Hematopoietic multipotent progenitor cell (in vitro differentiated cells): ENCODE measurements at regions not wholly inside any gene's neighbourhood (a gene's known extent, or its start where the extent isn't known, plus 50 kb on each side); places are given as distances from the start of the nearest gene placed in this dataset.
"Not testable (repeated sequence)": the region's sequence is repeated elsewhere in the genome, so short reads cannot be mapped to it uniquely, and the experiment has no call there.

Experiments
- DNase-seq, 3 donors: peaks; one replicate each; pipeline ENCODE4 v3.0.0-alpha.2; 2011 to 2015; ENCODE audit warnings: low read depth in 2 of 3, low spot score in 2 of 3

DNA sequence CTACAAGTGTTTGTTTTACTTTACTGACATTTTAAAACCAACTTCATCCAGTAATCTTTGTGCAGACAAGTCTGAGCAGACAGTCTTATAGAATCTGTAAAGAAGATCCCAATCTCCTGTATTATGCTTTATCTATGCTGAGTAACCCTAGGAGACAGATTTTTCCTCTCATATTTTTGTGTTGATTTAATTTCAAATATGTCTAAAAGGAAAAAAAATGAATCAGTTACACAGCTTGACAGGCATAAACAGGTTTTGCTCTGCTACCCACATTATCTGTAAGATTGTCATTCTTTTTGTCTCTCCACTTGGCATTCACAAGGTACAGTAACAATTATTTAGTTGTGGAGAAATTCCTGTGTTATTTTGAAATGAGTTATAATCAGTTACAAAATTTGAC lies 415.0 kb downstream of the NYAP2 start:
- DNase-seq: no peak

DNA sequence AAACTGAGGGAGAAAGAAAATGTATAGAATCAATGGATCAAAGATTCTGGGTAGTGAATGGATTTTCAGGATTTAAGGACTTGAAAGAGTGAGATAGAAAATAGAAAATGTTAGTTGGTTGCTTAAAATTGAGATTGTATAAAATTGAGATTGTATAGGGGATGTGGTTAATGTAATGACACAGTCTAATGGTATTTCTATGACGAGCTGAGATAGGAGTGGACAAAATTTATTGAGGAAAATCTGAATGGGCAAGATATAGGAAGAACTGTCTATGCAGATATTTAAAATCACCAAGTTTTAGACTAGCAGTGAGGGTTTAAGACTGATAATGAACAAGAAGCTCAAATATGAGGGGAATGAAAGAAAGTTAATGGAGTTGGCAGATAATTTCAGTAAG lies 406.6 kb downstream of the NYAP2 start:
- DNase-seq: no peak

DNA sequence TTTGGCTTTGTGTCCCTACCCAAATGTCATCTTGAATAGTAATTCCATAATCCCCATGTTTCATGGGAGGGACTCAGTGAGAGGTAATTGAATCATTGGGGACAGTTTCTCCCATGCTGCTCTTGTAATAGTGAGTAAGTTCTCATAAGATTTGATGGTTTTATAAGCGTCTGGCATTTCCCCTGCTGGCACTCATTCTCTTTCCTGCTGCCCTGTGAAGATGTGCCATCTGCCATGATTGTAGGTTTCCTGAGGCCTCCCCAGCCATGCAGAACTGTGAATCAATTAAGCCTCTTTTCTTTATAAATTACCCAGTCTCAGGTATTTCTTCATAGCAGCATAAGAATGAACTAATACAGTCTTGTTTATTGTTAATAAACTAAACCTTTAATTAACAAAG lies 402.6 kb downstream of the NYAP2 start:
- DNase-seq: not testable (repeated sequence)

DNA sequence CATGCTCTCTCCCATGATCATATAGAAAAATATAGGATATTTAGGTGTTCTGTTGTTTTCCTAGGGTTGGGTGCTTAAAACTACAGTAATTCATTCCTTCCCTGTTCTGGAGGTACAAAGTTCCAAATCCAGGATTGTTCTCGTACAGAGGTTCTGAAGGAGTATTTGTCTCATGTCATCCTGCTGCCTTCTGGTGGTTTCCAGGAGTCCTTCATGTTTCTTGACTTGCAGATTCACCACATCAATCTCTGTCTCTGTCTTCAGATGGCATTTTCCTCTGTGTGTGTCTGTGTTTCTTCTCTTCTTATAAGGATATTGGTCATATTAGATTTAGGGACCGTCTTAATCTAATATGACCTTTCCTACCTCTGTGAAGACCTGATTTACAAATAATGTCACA lies 397.9 kb downstream of the NYAP2 start:
- DNase-seq: no peak

DNA sequence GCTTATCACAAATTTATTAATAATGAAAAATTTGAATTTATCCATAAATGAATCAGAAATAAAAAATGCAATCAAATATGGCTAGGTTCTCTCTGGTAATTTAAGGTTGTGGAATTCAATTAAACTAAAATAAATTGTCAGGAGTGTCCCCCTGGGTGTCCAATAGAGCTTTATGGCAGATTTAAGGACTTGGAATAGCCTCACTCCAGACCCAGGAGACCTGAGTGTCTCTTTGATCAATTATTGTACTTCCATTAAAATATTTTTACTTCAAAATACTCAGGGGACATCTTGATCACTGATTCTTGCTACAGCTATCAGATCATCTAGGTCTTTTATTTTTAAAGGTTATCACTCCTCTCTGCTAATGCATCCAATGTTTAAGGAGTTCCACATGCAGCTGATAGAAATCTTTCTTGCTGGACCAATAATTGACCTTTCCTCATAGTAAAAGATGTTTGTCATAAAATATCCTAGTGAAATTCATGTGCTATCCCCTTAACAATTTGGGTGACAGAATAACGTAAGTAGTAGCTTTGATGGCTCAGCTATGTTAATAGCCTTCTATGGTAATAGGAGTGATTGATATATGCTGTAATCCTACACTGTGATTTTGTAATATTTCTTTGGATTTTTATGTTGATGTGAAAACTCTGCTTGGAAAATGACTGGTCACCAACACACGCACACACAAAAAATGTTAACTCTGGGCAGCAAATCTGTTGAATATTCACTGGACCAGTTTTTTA lies 395.3 kb downstream of the NYAP2 start:
- DNase-seq: no peak

DNA sequence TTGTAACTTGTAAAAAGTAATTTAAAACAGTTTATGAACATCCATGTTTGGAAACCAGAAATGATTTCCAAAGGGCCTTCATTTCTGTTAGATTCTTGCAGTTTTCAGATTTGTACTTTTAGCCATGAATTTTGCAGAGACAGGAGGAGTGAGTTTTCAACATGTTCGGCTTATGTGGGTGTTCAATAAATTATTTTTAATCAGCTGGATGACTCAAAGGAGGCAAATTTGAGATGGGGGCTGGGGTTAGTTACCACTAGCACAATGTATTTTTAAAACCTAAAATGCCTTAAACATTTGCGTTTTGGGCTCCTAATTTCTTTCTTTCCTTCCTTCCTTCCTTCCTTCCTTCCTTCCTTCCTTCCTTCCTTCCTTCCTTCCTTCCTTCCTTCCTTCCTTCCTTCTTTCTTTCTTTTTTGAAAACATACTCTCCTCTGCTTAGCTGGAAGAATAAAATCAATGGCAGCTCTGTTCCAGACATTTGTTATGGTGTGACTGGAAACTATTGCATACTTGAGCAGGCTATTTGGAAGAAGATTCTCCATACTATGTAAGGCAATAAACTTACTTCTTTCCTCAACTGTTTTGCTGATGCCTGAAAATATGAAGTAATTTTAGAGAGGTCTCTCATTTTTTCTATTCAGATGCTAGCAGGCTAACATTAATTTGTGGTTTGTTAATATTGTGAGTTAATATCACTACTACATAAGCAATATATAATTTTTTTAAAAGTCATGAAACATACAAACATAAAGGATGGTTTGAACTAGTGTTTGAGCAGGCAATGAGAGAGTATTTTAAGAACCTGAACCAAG lies 394.4 kb downstream of the NYAP2 start:
- DNase-seq: no peak

DNA sequence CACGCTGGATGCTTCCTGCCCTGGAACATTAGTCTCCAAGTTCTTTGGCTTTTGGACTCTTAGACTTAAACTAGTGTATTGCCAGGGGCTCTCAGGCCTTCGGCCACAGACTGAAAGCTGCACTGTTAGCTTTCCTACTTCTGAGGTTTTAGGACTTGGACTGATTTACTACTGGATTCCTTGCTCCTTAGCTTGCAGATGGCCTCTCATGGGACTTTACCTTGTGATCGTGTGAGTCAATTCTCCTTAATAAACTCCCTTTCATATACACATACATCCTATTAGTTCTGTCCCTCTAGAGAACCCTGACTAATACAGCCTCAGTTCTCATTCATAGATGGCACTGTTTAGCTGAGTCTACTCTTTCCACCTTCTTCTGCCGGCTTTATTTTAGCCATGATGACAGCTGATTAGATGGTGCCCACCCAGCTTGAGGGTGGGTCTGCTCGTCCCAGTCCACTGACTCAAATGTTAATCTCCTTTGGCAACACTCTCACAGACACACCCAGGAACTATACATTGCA lies 389.1 kb downstream of the NYAP2 start:
- DNase-seq: no peak

DNA sequence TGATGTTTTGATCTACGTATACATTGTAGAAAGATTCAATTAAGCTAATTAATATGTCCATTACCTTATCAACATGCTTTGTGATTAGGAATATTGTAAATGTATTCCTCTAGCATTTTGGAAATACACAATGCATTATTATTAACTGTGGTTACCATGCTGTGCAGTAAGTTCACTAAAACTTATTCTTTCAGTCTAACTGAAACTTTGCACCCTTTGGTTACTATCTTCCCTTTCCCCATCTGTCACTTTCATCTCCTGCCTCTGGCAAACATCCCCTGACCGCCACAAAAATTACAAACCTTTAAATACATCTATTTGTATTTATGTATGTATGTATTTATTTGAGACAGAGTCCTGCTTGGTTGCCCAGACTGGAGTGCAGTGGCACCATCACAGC lies 388.0 kb downstream of the NYAP2 start:
- no peak for DNase-seq

DNA sequence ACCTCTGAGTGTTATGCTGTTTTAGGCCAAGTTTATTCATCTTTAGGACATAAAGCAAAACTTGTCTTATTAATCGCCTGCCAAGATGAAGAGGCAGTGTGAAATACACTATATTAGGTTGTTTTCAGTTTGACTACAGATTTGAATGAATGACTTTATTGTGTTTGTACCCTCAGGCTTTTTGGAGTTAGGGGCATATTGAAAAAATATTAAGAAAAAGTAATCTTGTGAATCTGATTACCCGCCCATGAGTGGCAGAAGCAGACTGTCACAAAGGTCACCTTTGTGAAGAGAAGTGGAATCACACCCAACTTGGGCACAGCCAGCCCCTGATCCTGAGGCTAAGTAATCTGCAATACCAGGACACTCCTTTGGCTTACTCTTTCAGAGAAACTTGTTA lies 382.5 kb downstream of the NYAP2 start:
- no peak for DNase-seq

DNA sequence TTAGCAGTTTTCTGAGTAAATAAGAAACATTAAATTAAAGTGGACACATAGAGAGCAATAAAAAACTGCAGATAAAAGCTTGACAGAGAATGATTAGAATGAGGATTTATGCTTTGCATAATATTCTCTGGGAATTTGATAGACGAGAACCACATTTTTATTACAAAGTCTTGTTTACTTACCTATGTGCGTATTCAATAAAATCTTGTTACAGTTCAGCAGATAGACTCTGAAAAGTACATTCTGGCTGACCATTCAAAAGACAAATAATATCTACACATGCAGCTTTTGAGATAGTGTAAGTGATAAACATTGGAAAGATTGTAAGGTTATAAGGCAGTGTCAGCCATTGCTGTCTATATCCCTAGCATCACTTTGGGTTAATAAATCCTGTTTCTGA lies 381.6 kb downstream of the NYAP2 start:
- DNase-seq: no peak

DNA sequence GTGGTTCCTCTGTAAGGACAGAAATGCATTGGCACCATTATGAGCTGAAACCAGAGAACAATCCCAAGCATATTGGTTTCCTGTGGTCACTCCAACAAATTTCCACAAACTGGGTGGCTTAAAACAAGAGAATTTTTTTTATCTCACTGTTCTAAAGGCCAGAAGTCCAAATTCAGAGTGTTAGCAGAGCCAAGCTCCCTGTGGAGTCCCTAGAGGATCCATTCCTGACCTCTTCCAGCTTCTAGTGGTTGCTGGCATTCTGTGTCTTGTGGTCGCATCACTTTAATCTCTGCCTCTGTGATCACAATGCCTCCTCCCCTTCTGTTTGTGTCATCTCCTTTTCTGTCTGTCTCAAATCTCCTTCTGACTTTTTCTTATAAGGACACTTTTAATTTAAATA lies 380.3 kb downstream of the NYAP2 start:
- no peak for DNase-seq

DNA sequence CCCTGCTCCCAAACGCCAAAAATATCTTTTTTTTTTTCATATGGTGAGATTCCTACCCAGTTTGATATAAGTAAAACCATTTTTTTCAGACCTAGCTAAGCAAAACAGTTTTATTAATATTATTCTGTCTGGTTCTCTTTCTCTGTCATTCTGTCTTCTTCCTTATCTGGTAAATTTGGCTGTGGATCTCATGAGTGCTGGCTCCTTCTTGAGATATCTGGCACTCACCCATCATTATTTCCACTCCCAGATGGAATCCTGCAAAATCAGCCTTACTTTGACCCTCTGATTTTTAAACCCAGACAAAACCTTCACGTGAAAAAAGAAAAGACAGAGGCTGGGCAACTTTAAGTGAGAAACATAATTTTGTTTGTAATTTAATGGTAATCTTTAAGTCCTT lies 373.6 kb downstream of the NYAP2 start:
- no peak for DNase-seq

DNA sequence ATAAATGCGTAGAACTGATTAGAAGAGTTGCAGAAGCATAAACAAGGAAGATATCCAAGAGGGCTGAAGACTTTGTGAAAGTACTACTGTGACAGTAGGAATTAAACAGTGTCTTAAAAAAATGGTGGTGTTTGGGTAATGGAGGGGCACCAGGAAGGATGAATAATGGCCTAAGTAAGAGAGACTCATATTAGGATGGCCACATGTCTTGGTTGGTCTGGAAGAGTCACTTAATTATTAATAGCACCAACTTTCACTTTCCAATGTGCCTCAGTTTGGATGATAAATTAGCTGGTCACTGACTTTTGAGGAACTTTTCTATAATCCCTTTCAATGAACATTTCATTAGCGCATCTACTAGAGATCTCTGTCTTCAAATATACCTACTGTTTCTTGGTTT lies 372.2 kb downstream of the NYAP2 start:
- no peak for DNase-seq

DNA sequence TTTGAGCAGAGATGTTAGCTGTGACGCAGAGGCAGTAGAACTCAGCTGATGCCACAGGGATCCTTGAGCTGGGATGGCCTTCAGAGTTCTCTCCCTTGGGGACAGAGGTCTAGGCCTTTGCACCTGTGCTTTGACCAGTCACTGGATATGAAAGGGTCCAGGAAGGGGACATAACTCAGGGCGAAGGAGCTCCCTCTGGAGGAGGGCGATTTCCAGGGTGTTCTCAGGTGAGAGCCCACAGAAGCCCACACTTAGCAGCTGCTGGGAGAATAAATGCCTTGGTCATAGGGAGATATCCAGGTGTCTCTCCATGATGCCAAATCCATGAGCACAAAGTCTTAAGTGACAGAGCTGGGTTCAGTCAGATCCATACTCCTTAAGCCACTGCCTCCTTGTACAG lies 369.2 kb downstream of the NYAP2 start:
- no peak for DNase-seq

DNA sequence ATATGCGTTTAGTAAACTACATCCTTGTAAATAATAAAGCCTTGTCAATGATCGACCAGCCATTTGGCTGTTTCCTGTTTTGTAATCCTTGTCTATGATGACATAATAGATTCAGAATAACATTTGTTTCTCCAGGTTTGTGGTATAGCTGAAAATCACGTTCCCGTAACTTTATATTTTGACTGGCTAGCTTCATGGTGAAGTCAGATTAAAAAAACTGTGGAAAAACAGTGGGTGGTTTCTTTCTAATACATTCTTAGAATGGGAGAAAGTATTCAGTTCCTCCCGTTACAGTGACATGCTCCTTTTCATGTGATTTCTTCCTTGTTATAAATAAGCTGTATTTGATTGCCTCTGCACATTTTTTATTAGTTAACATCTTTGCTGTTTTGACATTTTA lies 366.9 kb downstream of the NYAP2 start:
- no peak for DNase-seq

DNA sequence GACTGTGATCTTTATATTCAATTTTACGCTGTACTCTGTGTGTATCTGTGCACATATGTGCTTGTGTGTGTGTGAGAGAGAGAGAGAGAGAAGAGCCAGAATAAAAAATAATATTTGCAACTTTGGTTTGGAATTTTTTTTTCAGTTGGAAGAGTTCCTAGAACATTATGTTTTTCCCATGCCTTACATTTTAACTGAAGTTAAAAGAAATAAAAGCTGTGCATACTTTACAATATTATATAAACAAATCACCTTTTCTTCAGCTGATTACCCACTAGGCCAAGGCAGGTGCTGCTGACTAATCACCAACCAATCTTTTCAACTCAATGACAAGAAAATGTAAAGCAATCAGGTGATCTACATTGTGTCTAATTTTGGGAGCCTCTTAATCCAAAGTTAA lies 366.3 kb downstream of the NYAP2 start:
- no peak for DNase-seq

DNA sequence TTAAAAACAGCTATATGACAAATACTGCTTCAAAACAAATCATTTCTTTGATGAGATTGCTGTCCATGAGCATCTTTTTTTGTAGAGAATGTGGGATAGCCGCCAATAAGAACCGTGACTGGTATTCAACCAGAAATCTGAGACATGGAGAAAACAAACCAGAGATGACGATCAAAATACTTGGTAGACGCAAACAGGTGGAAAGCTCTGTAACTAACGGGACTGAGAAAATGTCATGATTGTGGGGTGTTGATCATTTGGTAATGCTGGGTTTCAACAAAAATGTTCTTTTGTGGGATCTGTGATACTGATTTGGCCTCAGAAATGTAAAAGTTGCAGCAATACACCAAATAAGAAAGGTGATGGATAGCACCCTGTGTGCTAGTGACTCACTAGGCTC lies 364.8 kb downstream of the NYAP2 start:
- no peak for DNase-seq

DNA sequence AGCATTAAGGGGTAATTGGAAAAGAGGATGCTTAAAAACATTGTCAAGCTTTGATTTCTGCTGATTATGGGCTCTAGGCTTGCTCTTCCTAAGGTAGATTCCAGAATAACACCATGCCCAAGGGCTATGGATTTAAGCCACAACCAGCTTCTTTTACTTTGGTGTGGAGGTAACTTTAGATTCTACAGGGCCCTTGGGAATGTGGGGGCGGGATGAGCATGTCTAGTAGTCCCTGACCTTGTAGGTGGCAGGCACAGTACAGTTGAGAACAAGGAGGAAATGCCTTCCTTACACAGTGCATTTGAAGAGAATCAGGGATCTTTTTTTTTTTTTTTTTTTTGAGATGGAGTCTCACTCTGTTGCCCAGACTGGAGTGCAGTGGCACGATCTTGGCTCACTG lies 364.2 kb downstream of the NYAP2 start:
- DNase-seq: no peak

DNA sequence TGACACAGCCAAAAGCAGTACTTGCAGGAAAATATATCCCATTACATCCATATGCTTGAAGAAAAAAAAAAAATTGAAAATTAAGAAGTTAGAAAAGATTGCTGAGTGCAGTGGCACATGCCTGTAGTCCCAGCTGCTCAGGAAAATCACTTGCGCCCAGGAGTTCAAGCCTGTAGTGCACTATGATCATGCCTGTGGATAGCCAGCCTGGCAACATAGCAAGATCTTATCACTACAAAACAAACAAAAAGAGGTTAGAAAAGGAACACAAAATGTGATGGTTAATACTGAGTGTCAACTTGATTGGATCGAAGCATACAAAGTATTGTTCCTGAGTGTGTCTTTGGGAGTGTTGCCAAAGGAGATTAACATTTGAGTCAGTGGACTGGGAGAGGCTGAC lies 361.9 kb downstream of the NYAP2 start:
- no peak for DNase-seq

DNA sequence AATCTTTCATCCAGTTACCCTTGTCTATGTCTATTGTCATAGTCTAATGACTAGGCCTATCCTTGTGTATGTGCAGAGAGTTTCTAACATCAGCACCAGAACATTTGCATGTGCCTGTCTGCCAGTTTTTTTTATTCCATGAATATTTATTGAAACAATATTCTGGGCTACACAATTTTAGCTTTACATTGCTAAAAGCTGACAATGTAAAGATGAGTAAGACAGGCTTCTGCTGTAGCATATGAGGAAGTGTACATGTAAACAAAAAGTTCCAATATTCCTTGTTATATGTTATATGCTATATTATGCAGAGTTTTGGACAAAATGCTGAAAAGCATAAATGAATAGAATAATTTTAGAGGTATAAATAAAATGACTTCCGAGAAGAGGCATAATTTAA lies 357.7 kb downstream of the NYAP2 start:
- DNase-seq: no peak

DNA sequence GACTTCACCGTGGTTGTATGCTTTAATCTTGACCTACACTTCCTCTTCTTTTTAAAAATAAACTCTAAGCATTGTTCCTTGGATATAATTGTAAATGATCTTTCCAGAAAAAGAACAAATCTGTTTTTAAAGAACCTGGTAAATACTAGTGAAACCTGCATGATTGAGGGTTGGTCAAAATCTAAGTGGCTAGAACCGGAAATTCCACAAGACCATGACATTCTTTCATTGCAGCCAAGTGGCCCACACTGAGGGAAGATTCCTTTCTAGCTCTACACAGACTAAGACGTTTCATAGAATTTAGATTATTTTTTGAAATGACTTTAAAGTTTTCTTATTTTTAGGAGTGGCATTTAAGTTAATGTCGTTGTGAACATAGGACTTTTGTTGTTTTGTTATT lies 356.7 kb downstream of the NYAP2 start:
- no peak for DNase-seq

DNA sequence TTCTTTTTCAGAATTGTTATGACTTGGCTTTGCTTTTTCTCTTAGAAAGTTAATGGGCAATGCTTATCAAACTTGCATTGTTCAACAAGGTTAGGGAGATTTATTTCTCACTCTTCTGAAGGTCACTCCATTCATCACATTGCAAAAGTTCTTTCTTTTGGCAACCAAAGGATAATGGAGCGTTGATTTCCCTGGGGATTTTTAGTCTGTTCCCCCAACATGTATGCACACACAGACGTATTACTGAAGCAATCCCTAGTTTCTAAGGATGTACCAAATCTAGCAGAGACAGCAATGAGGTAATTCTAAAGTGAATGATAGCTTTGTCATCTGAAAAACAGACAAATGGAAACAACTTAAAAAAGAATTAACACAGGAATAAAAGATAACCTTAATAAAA lies 349.1 kb downstream of the NYAP2 start:
- DNase-seq: no peak
